Epidermal melanocyte (primary cell): ENCODE measurements at regions not wholly inside any gene's neighbourhood (a gene's known extent, or its start where the extent isn't known, plus 50 kb on each side); places are given as distances from the start of the nearest gene placed in this dataset.
"Not testable (repeated sequence)": the region's sequence is repeated elsewhere in the genome, so short reads cannot be mapped to it uniquely, and the experiment has no call there.

Experiments used
- DNase-seq: peaks from one replicate; pipeline ENCODE4 v3.0.0; 2011; ENCODE audit warnings: low spot score; ENCODE audit not compliant: insufficient read length

DNA sequence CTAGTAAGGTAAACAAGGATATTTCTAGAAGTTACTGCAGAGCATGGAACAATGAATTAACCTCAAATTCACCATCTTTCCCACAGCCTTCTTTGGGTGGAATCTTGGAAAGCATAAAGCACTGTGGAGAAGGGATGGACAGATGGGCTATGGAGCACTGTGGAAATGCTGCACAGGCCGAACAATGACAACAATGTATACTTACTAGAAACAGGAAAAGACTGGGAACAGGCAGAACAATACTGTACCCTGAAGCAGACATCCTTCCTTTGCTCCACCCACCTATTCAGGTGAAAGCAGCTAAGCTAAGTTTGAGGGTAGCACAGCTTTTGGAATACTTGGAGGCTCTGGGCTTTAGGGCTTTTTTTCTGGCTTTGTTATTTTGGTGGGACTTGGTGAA, 250.6 kb upstream of the KLF8 start:
- DNase-seq = no peak

DNA sequence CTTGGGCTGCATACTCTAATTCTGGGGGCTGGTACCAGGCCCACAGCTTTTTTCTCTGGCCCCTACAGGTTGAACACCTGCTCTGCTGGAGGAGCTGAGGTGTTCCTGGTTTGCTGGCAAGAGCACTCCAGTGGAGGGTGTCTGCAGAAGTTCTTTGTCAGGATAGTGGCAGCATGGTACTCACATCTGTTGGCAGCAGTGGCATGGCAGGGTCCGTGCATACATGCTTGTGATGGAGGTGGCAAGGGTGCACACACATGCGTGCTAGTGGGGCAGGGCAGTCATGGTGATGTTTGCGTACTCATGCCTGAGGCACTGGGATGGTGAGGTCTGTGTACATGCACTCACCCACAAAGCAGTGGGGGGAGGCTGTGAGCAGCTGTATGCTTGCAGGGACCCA, 235.5 kb upstream of the KLF8 start:
- no peak for DNase-seq

DNA sequence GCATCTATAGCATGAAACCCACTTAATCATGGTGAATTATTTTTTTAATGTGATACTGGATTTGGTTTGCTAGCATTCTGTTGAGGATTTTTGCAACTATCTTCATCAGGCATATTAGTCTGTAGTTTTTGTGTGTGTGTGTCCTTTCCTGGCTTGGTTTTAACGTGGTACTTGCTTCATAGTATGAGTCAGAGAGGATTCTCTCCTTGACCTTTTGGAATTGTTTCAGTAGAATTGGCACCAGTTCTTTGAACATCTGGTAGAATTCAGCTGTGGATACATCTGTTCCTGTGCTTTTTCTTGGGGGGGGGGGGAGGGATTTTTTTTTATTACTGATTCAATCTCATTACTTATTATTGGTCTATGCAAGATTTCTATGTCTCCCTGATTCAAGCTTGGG, 232.0 kb upstream of the KLF8 start:
- peak; percentile 17 for DNase-seq

DNA sequence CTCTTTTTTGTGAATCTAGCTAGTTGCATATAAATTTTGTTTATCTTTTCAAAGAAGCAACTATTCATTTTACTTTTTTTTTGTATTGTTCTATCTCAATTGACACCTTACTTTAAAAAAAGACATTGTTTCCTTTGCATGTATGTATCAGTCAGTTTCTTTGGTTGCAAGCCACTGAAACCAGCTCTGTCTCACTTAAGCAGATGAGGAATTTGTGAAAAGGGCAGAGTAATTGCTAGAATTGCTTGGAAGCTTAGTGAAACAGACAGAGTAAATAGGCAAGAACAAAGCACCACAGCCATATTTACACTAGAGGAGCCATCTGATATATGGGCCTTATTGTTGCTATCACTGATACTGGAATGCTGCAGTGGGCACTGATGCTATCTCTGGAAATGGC, 231.4 kb upstream of the KLF8 start:
- DNase-seq = no peak

DNA sequence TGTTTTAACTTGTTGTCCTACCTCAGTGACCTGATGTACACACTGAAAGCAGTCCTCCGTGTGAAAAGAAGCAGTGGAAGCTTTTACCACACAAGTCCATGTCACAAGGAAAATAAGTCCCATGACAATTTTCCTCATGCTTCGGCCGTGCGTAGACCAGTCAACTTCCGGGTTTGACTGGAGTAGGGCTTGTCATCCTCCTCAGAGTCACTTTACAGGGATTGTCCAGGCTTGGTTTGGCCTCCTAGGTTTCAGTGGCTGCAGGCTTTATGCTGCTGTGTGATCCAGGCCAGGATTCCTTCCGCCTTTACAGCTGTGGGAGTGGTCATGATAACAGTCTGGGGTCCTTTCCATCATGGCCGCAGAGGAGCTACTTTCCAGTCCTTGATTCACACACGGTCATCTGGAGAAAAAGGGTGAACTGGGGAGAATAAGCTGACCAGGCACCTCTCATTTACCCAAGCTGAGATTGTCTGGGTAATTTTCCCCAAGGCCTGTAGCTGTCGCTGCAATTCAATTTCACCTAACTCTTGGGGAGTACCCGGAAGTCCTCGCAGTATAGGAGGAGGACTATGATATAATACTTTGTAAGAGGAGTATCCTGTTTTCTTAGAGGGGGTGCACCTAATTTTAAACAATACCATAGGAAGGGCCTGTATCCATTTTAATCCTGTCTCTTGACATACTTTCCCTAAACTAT, 206.1 kb upstream of the KLF8 start:
- no peak for DNase-seq

DNA sequence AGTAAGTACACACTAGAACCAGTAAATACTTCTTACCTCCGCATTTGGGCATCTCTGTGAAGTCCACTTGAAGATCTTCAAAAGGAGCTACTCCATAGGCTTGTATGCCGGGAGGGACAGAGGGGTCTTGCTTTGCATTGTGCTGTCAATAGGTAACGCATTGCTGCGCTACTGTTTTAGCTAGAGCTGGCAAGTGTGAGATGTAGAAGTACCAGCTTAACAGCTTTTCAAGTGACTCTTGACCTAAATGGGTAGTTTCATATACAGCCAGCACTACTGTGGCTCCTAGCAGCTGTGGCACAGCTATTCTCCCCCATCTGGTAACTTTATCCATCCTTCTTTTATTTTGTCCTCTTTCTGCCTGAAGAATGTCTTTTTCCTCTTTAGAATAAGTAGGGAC, 205.3 kb upstream of the KLF8 start:
- no peak for DNase-seq

DNA sequence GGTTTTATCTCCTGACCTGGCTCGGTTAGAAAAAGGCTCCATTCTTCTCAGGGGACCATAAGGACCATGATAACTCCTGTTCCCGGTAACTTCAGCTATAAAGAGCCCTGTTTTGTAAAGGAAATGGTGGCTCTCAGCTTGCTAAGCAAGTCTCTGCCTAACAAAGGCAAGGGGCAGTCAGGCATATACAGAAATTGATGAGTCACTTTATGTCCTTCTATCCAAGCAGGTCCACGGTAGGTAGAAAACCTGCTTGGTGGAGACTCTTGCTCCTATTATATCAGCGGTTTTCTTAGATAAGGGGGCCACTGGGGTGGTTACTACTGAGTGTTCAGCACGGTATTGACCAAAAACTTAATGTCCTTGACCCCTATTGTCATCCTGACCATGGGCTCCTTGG, 203.0 kb upstream of the KLF8 start:
- DNase-seq = no peak

DNA sequence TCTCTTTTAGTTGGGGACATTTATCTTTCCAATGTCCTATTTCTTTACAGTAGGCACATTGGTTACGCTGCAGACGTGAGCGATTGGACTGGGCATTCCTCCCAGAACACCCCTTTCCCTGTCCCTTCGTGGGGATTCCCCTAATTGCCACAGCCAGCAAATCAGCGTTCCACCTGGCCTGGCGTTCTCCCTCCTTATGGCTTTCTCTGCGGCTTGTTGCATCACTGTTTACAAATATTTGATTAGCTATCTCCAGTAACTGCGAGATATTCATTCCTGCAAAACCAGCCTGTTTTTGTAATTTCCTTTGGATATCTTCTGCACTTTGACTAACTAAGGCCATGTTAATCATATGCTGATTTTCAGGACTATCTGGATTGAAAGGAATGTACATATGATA, 202.5 kb upstream of the KLF8 start:
- DNase-seq = no peak

DNA sequence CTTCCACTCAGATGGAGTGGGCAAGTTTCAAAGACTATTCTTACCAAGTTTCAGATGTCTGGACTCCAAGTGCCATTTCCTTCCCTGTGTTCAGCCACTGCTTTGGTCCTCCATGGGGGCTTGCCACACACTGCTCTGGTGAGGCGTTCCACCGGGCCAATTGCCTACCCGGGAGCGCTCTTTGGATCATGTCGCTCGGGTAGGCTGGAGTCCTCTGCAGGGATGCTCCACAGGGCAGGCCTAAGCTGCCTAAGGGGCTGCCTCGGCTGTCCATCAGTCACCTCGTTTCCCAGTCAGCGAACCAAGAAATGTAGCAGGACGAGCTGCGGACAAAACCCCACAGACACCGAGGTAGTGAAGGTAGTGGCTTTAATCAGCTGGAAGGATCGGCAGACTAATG, 200.7 kb upstream of the KLF8 start:
- DNase-seq = no peak

DNA sequence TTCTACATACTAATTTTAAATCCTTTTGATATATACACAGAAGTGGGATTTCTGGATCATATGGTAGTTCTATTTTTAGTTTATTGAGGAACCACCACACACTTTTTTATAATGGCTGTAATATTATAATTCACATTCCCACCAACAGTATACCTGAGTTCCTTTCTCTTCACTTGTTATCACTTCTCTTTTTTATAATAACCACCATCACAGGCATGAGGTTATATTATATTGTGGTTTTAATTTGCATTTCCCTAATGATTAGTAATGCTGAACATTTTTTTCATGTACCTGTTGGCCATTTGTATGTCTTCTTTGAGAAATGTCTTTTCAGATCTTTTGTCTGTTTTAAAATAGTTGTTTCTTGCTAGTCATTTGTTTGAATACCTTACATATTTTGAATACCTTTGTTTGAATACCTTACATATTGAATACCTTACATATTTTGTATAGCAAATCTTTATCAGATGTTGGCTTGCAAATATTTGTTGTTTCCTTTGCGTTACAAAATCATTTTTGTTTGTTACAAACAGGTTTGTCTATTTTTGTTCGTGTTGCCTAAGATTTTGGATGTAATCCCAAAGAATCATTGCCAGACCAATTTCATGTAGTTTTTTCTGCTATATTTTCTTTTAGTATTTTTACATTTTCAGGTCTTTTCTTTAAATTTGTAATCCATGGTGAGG, 198.5 kb upstream of the KLF8 start:
- DNase-seq = no peak

DNA sequence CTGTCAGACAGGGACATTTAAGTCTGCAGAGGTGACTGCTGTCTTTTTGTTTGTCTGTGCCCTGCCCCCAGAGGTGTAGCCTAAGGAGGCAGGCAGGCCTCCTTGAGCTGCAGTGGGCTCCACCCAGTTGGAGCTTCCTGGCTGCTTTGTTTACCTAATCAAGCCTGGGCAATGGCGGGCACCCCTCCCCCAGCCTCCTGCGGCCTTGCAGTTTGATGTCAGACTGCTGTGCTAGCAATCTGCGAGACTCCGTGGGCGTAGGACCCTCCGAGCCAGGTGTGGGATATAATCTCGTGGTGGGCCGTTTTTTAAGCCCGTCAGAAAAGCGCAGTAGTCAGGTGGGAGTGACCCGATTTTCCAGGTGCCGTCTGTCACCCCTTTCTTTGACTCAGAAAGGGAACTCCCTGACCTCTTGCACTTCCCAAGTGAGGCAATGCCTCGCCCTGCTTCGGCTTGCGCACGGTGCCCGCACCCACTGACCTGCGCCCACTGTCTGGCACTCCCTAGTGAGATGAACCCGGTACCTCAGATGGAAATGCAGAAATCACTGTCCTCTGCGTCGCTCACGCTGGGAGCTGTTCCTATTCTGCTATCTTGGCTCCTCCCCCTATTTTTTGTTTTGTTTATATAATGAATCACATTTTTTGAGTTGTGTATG, 179.4 kb upstream of the KLF8 start:
- DNase-seq = not testable (repeated sequence)

DNA sequence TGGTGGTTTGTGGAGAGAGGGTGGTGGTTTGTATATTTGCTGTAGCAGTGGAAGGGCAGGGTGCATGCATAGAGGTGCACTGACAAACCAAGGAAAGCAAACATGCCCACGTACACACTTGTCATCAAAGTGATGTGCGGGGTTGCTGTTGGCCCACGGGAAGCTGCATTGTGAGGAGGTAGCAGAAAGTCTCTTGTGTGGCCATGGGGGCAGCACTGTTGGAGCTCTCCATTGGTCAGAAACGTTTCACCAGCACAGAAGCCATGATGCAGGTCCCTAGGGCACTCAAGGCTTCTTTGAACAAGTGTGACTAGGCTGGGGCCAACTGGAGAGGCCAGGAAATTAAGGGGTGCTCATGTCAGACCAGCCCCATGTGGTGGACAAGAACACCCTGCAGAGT, 174.8 kb upstream of the KLF8 start:
- no peak for DNase-seq

DNA sequence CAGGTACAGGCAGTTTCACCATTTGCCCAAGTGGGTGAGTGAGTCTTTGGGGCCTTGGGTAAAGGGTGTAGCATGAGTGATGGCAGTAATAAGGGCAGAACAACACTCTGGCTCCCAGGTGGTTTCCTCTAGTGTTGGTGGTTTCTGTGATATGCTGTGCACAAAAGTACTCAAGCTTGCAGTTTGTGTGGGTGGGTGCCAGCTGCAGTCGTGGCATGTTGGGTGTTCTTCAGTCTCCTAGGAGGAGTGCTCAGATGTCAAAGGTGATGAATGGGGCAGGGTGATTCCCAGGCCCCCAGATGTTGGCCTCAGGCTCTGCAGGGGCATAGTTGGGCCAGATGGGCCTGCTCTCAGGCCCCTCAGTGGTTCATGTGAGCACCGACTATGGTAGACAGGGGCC, 166.1 kb upstream of the KLF8 start:
- DNase-seq = no peak

DNA sequence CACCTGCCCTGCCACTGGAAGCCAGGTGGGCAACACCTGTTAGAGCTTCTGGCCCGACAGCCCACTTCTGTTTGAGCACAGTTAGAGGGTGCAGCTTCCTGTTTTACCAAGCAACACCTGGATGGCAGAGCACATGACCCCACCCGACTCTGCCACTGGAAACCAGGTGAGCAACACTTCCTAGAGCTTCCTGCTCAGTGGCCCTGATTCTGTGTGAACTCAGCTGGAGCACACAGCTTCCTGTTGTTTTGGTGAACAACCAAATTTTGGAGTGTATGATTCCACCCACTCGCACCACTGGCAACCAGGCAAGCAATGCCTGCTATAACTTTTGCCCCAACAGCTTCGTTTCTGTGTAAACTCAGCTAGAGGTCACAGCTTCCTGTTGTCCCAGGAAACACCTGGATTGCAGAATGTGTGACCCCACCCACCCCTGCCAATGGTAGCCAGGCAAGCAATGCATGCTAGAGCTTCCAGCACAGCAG, 163.8 kb upstream of the KLF8 start:
- no peak for DNase-seq

DNA sequence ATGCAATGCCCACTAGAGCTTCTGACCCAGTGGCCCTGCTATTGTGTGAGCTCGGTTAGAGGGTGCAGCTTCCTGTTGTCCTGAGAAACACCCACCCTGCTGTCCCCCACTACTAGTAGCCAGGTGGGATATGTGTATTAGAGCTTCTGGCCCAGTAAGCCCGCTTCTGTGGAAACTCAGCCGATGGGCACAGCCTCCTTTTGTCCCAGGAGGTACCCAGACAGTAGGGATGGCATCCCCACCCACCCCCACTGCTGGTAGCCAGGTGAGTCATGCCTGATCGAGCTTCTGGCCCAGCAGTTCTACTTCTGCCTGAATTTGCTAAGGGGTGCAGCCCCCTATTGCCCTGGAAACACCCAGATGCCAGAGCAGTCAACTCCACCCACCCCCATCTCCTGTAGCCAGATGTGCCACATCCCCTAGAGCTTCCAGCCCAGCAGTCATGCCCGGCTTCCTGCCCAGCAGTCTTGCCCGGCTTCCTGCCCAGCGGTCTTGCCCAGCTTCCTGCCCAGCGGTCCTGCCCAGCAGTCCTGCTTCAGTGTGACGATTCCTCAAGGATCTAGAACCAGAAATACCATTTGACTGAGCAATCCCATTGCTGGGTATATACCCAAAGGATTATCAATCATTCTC, 162.7 kb upstream of the KLF8 start:
- no peak for DNase-seq

DNA sequence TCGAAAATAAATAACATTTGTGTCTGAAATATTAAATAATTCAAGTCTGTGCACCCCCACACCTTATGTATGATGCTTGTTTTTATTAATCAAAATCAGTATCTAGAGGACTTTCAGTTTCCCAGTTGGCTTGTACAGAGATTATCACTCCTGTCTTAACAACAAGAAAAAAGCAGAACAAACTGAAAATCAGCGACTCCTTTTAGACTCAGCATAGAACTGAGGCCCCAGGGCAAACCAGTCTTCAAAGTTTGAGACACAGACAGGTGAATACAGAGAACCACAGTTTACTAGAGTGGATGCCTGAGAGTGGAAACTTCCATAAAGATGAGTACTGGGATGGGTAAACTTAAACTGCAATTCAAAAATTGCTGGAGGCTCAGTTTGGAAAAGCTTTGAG, 142.8 kb upstream of the KLF8 start:
- no peak for DNase-seq

DNA sequence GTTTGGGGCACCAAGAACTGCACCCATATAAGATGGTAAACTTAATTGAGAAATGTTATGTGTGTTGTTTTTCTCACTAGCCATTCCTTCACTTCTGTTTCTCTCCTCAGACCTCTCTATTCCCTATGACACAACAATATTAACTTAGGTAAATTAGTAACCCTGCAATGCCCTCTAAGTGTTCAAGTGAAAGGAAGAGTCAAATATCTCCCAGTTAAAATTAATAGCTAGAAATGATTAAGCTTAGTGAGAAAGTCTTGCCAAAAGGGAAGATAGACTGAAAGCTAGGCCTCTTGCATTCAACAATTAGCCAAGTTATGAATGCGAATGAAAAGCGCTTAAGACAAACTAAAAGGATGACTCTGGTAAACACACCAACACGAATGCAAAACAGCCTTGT, 132.9 kb upstream of the KLF8 start:
- no peak for DNase-seq

DNA sequence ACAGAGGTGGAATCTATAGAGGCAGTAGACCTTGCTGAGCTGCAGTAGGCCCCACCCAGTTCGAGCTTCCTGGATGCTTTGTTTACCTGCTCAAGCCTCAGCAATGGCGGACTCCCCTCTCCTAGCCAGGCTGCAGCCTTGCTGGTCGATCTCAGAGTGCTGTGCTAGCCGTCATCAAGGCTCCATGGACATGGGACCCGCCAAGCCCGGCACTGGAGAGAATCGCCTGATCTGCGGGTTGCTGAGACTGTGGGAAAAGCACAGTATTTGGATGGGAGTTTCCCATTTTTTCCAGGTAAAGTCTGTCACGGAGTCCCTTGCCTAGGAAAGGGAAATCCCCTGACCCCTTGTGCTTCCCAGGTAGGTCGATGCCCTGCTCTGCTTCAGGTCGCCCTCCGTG, 124.8 kb upstream of the KLF8 start:
- no peak for DNase-seq

DNA sequence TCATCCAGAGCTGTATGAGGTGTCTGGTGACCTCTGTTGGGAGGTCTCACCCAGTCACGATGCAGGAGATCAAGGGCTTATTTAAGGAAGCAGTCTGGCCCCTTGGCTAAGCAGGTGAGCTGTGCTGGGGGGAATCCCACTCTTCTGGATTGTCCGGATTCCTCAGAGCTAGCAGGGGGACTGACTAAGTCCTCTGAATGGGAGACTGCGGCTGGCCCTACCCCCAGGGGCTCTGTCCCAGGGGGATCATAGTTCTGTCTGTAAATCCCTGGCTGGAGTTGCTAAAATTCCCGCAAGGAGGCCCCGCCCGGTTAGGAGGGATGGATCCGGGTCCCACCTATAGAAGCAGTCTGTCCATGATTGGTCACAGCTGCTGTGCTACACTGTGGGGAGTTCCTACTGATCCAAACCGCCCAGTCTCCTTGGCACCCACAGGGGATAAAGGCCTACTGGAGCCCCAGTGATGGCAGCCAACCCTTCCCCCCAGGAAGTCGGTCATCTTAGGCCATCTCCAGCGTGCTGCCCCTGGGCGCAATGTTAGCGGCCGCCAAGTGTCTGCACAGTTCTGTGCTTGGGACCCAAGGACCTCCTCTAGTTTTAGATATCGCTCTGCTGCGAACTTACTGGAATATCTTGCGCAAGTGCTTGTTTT, 118.2 kb upstream of the KLF8 start:
- DNase-seq = no peak

DNA sequence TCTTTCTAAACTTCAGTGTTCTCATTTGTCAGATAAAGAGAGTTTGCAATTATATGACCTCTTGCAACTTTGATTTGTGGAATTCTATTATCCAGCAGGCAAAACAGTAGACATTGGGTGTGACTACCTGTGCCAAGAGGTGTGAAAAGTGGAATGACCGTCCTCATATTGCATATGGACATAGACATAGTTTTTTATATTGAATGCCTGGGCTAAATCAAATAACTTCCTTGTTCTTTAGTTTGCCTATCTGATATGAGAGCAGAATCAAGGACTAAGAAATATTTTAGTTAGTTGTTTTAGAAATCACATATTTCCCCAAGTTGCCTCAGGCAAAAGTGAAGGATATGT, 117.7 kb upstream of the KLF8 start:
- DNase-seq = no peak

DNA sequence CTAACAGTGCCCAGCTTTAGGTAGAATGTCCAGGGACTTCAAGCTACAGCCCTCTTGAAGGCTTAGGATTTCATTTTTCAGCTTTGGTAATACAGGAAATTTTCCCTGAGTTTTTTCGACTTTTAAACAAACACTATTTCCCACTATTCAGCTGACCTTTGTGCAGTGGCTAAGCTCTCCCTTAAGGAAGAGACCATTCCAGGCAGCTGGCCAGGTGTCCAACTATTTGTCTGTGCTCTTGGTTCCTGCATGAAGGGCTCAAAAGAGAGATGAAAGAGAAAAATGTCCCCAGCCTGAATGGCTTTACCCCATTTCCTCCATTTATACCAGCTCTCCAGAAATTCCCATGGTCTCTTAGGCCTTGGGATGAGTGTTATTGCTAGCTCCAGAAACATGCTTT, 111.9 kb upstream of the KLF8 start:
- no peak for DNase-seq

DNA sequence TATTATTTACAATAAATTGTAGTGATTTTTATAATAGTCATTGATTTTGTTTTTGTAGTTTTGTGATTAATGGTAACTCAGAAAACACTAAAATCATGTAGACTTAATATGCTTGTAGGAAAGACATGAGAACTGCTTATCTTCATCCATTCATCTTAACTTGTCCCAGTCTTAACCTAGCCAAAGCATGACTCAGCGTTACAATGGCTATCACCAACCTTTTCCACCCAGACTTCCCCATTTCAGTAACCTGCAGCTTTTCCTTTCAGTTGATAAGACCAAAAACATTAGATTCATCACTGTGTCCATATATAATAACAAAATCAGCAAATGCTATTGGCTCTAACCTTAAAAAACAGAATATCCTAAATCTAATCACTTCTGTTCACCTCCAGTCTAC, 106.2 kb upstream of the KLF8 start:
- no peak for DNase-seq
